Skeletal muscle satellite cell (primary cell): ENCODE measurements at regions not wholly inside any gene's neighbourhood (a gene's known extent, or its start where the extent isn't known, plus 50 kb on each side); places are given as distances from the start of the nearest gene placed in this dataset.
"Not testable (repeated sequence)": the region's sequence is repeated elsewhere in the genome, so short reads cannot be mapped to it uniquely, and the experiment has no call there.

Source experiments
- H3K27me3 ChIP-seq: 2 replicates; pipeline ENCODE4 v1.7.0; 2013; ENCODE audit warnings: low read length; ENCODE audit not compliant: control insufficient read depth, insufficient read depth
- H3K36me3 ChIP-seq: 2 replicates; pipeline ENCODE4 v1.7.0; 2013; ENCODE audit warnings: mild to moderate bottlenecking, control low read depth, low read length; ENCODE audit not compliant: insufficient read depth
- H3K4me1 ChIP-seq: 2 replicates; pipeline ENCODE4 v1.7.0; 2013; ENCODE audit warnings: low read length; ENCODE audit not compliant: control insufficient read depth, insufficient read depth
- H3K4me2 ChIP-seq: 2 replicates; pipeline ENCODE4 v1.7.0; 2013; ENCODE audit warnings: mild to moderate bottlenecking, low read length
- H3K4me3 ChIP-seq: 2 replicates; pipeline ENCODE4 v1.7.0; 2013; ENCODE audit warnings: low read length
- H3K9ac ChIP-seq: 2 replicates; pipeline ENCODE4 v1.7.0; 2013; ENCODE audit warnings: mild to moderate bottlenecking, low read depth, low read length, moderate library complexity
- H3K9me3 ChIP-seq: replicated peaks from 2 replicates; pipeline ENCODE4 v1.7.0; 2013; ENCODE audit warnings: mild to moderate bottlenecking, control low read depth, low read length

DNA sequence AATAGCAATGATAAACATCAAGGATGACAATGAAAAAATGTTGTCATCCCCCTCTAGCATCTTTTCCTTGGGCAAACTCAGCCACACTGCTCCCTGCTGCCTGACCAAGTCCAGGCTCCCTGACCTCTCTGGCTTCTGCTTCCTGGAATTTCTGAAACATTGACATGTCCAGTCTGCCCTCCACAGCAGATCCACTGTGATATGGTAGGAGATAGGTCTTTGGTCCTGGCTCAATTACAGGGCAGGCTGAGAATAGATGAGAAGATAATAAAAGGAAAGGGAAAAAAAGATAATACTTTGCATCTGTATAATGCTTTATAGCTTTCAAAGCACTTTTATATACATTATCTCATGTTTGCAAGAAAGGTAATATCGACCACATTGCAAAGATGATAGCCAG lies 417.7 kb downstream of the BUD13 start:
- Histone ChIP-seq H3K4me1 (no peaks in the 10 kb centered on the region), H3K9me3 (peaks cover 4% of the 10 kb centered on the region), H3K36me3 (no peaks in the 10 kb centered on the region), H3K4me3 (no peak overlapping the region), H3K9ac (no peak overlapping the region), H3K4me2 (no peak overlapping the region), H3K27me3 (no peaks in the 10 kb centered on the region)

DNA sequence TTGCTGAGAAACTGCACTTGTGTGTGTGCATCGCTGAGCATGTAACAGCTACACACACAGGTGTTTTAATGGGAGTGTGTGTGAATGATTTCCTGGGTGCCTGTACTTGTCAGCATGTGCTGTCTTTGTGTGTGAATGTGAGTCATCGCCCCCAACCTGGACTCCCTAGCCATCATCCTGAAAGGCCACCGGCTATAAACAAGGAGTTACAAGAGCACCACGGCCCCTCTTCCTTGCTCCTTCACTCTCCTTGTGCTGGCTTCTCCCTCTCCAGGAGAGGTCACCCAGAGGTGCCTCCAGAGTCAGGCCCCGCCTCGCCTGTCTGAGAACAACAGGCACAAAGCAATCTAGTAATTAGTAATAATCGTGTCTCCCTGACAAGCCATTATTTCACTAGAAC lies 419.2 kb downstream of the BUD13 start:
- no peak overlapping the region for H3K4me3 ChIP-seq
- H3K27me3 ChIP-seq = no peaks in the 10 kb centered on the region
- H3K9ac ChIP-seq = no peak overlapping the region
- H3K4me2 ChIP-seq = no peak overlapping the region
- H3K36me3 ChIP-seq = no peaks in the 10 kb centered on the region
- peaks cover 8% of the 10 kb centered on the region for H3K9me3 ChIP-seq
- no peaks in the 10 kb centered on the region for H3K4me1 ChIP-seq

DNA sequence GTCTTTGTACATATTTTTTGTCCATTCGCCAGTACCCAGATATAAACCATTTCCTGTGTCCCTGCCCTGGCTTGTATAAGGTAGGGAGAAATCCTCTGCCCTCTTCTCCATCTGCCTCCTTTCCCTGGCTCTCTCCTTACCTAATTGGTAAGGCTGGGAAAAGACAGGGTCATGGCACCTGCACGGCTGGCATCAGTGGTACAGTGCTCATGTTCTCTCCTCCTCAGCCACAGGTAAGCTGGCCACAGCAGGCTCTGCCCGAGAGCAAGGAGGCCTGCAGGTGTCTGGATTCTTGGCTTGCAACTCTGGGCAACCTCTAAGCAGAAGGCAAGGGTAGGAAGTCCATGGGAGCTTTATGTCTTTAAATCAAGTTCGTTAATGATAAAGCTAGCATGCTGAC lies 419.9 kb downstream of the BUD13 start:
- H3K9me3 ChIP-seq = peaks cover 5% of the 10 kb centered on the region
- H3K4me2 ChIP-seq = no peak overlapping the region
- H3K4me3 ChIP-seq = no peak overlapping the region
- H3K4me1 ChIP-seq = no peaks in the 10 kb centered on the region
- no peaks in the 10 kb centered on the region for H3K27me3 ChIP-seq
- H3K9ac ChIP-seq = no peak overlapping the region
- H3K36me3 ChIP-seq = no peaks in the 10 kb centered on the region

DNA sequence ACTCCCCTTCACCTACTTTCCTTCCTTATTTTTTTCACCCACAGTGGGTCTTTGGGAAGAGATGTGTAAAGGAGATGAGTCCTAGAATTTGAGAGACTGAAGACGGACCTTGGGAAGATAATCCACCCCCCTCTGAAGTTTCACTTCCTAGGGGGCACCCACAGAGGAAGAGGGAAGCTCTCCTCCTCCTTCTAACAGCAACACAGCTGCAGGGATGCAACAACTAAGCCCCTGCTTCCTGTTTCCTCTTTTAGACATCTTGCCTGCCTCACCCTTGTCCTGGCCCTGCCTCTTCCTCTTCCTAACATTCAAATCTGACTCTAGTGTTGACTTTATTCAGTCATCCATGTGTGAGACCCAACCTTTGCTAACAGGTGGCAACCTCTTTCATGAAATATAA lies 424.6 kb downstream of the BUD13 start:
- H3K27me3 ChIP-seq = no peaks in the 10 kb centered on the region
- no peaks in the 10 kb centered on the region for H3K36me3 ChIP-seq
- no peak overlapping the region for H3K4me3 ChIP-seq

DNA sequence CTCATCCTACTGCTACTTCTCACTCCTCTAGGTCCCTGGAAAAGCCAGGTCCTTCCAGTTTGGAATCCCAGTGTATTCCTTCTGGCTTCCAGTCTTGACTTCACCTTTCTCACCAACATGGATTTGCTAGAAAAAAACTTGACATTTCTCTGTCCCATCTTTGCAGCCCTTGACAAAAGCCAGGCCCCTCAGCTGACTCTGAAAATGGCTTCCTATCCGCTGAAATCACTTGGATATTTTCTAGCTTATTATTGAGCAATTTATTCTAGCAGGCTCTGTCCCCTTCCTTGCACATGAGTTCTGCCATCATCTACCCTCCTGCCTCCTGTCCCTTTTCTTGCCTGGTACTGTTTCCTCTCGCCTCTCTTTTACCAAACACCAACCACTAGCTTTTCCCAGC lies 427.2 kb downstream of the BUD13 start:
- no peaks in the 10 kb centered on the region for H3K4me1 ChIP-seq
- H3K27me3 ChIP-seq = no peaks in the 10 kb centered on the region
- H3K9me3 ChIP-seq = peaks cover 4% of the 10 kb centered on the region
- H3K36me3 ChIP-seq = no peaks in the 10 kb centered on the region
- no peak overlapping the region for H3K4me3 ChIP-seq
- no peak overlapping the region for H3K4me2 ChIP-seq
- no peak overlapping the region for H3K9ac ChIP-seq

More for the DNA sequence above, 424.6 kb downstream of the BUD13 start:
- peaks cover 4% of the 10 kb centered on the region for H3K9me3 ChIP-seq
- no peaks in the 10 kb centered on the region for H3K4me1 ChIP-seq
- no peak overlapping the region for H3K9ac ChIP-seq
- no peak overlapping the region for H3K4me2 ChIP-seq

DNA sequence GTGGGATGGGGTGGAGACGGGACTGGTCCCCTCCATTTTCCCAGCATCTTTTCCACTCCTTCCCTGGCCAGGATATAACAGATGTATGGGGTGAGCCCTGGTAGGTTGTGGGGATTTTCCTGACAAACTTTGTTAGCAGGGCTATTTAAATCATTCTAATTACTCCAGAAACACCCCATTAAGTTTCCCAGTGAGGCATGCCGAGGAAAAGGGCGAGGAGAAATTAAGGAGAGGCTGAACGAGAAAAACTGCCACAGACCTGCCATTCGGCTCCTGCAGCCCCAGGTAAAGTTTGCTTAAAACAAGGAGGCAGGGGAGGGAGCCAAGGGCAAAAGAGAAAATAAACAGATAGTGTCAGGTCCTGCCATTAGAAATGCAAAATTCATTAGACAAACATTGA lies 428.2 kb downstream of the BUD13 start:
- Histone ChIP-seq H3K27me3 (no peaks in the 10 kb centered on the region), H3K9ac (no peak overlapping the region), H3K4me2 (no peak overlapping the region), H3K4me1 (no peaks in the 10 kb centered on the region), H3K4me3 (no peak overlapping the region), H3K36me3 (no peaks in the 10 kb centered on the region), H3K9me3 (peaks cover 3% of the 10 kb centered on the region)

DNA sequence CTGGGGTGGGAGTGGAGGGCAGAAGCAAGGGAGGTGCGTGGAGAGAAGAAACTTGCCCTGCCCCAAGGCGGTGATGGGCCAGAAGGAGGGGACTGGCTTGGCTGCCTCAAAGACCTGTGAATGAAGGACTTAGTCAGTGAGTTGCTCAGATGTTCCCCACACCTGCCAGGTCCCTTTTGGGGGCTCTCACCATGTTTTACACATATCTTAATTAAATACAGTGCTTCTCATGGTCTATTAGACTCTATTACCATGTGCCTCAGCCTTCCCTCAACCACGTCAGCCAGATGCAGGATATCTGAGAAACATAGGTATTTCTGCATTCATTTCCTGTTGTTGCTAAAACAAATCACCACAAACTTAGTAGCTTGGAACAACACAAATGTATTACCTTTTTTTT lies 429.5 kb downstream of the BUD13 start:
- Histone ChIP-seq H3K4me1 (no peaks in the 10 kb centered on the region), H3K4me2 (no peak overlapping the region), H3K9ac (no peak overlapping the region), H3K36me3 (no peaks in the 10 kb centered on the region), H3K4me3 (no peak overlapping the region), H3K27me3 (no peaks in the 10 kb centered on the region), H3K9me3 (no peaks in the 10 kb centered on the region)

DNA sequence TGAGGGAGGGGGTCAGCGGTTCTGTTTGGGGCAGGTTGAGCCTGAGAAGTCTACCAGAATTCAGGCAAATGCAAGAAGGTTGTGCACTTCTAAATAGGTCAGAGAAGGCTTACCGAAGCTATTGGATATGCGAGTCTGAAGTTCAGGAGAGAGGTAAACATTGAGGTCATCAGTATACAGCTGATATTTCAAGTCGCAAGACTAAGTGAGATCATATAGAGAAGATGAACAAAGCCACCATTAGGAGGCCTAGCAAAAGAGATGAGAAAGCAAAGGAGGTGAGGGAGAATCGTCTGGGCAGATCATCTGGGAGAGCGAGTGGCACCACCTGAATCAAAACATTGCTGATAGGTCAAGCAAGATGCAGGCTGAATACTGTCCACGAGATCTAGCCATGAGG lies 430.6 kb downstream of the BUD13 start:
- no peaks in the 10 kb centered on the region for H3K9me3 ChIP-seq
- H3K9ac ChIP-seq = no peak overlapping the region
- no peak overlapping the region for H3K4me3 ChIP-seq
- H3K4me1 ChIP-seq = no peaks in the 10 kb centered on the region
- H3K27me3 ChIP-seq = no peaks in the 10 kb centered on the region
- no peak overlapping the region for H3K4me2 ChIP-seq
- H3K36me3 ChIP-seq = no peaks in the 10 kb centered on the region

DNA sequence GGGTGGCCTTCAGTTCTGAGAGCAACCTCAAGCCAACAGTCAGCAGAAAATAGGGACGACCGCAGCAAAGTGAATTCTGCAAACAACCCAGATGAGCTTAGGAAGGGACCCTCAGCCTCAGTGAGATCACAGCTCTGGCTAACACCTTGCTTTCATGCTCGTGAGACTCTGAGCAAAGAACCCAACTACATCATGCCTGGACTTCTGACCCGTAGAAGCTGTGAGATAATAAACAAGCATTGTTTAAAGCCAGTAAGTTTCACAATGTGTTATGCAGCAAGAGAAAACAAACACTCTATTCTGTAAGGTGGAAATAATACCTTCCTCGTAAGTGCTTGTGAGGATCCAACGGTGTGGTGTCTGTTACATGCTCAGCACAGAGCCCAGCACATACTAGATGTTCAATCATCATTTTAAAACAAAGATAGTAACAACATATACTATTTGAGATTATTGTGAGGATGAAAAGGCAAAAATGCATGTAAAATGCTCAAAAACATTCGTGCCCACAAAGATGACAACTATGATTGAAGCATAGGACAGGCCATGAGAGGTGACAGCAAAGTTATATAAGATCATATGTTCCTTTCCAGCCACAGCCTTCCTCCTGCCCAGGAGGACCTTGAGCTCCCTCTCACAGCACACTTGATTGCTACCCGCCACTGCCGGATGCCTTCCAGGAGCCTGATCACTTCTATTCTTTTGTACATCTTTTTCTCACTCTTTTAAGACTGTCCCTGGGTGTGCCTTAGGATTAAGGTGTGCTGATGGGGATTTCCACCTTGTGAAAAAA lies 433.3 kb downstream of the BUD13 start:
- H3K9ac ChIP-seq = no peak overlapping the region
- no peak overlapping the region for H3K4me2 ChIP-seq
- no peaks in the 10 kb centered on the region for H3K9me3 ChIP-seq
- H3K4me1 ChIP-seq = no peaks in the 10 kb centered on the region
- H3K27me3 ChIP-seq = no peaks in the 10 kb centered on the region
- H3K36me3 ChIP-seq = no peaks in the 10 kb centered on the region
- no peak overlapping the region for H3K4me3 ChIP-seq

DNA sequence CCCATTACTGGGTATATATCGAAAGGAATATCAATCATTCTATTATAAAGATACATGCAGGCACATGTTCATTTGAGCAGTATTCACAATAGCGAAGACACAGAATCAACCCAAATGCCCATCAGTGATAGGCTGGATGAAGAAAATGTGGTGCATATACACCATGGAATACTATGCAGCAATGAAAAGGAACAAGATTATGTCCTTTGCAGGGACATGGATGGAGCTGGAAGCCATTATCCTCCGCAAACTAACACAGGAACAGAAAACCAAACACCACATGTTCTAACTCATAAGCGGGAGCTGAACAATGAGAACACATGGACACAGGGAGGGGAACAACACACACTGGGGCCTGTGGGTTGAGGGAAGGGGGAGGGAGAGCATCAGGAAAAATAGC lies 434.3 kb downstream of the BUD13 start:
- H3K36me3 ChIP-seq, H3K4me2 ChIP-seq, H3K4me1 ChIP-seq, H3K27me3 ChIP-seq, H3K9me3 ChIP-seq, H3K9ac ChIP-seq, H3K4me3 ChIP-seq: not testable (repeated sequence)

DNA sequence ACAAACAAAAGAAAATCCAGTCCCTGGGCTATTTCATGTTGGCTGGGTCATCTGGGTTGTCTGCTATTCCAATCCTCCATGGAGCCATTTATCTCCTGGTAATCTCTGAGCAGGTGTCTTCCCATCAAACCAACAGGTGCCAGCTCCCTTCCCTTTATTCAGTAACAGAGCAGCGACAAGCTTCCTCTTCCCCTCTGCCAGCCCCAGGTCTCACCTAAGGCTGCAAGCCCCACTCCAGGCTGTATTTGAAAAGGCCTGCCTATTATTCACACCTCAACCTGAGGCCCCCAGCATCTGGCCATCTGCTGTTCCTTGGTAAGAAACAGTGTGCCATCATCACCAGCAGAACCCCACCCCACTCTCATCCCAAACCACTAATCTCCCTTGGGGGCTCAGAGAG lies 436.2 kb downstream of the BUD13 start:
- Histone ChIP-seq H3K9me3 (peaks cover 3% of the 10 kb centered on the region), H3K4me3 (no peak overlapping the region), H3K36me3 (no peaks in the 10 kb centered on the region), H3K4me1 (no peaks in the 10 kb centered on the region), H3K27me3 (no peaks in the 10 kb centered on the region), H3K9ac (no peak overlapping the region), H3K4me2 (no peak overlapping the region)

DNA sequence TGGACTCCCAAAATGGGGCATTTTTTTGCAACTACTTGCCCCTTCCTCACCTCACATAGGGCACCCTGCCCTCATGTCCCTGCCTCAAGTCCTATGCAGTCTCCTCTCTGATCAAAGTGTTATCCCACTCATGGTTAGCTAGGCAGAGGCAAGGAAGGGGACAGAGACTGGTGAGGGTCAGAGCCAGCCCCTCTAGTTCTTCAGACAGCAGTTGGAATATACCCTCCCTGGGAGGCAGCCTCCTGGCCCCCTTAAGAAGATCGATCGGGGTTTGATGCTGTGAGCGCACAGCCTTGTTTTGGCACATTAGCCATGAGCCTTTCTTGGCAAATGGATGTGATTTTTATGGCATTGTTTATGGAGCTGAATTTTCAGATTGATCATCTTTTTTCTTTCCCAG lies 436.9 kb downstream of the BUD13 start:
- no peaks in the 10 kb centered on the region for H3K36me3 ChIP-seq
- no peaks in the 10 kb centered on the region for H3K4me1 ChIP-seq
- no peak overlapping the region for H3K9ac ChIP-seq
- no peak overlapping the region for H3K4me2 ChIP-seq
- no peak overlapping the region for H3K4me3 ChIP-seq
- H3K27me3 ChIP-seq = no peaks in the 10 kb centered on the region
- peaks cover 5% of the 10 kb centered on the region for H3K9me3 ChIP-seq
